ENCODE measurements at regions not wholly inside any gene's neighbourhood (a gene's known extent, or its start where the extent isn't known, plus 50 kb on each side); places are given as distances from the start of the nearest gene placed in this dataset.
"Not testable (repeated sequence)": the region's sequence is repeated elsewhere in the genome, so short reads cannot be mapped to it uniquely, and the experiment has no call there.

GRCh38 chrX:118254611-118255010, 91.3 kb upstream of the WDR44 start:
- peak in 2 of 3 donors; percentile 5 to 60 for DNase-seq (ENCODE audit: low read depth in 2 of 3, low spot score in 1 of 3)

DNA sequence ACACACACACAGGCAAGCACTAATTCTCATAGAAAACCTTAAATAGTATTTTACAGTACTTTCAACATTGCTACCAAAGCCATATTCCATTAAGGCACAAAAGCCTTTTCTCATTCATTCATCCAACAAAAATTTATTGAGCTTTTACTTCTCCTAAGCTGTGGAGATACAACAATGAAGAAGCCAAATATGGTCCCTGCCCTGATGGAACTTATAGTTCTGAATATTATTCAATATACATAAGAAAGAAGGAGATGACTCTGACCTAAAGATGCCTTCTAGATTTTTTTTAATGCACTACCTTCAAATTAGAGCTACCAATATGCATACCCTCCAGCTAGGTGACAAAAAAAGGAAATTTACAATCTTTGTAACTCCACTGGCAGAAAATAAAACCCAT, 90.0 kb upstream of the WDR44 start:
- DNase-seq (ENCODE audit: low read depth in 2 of 3, low spot score in 1 of 3), result no peak

DNA sequence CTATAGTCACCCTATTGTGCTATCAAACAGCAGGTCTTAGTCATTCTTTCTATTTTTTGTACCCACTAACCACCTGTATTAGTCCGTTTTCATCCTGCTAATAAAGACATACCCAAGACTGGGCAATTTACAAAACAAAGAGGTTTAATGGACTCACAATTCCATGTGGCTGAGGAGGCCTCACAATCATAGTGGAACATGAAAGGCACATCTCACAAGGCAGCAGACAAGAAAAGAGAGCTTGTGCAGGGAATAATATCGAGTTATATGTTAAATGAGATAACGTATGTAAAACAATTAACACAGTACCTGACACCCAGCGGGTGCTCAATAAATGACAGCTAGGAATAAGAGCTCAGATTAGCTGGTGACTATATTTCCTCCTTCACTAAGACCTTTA, 88.1 kb upstream of the WDR44 start:
- no peak for DNase-seq (ENCODE audit: low read depth in 2 of 3, low spot score in 1 of 3)

DNA sequence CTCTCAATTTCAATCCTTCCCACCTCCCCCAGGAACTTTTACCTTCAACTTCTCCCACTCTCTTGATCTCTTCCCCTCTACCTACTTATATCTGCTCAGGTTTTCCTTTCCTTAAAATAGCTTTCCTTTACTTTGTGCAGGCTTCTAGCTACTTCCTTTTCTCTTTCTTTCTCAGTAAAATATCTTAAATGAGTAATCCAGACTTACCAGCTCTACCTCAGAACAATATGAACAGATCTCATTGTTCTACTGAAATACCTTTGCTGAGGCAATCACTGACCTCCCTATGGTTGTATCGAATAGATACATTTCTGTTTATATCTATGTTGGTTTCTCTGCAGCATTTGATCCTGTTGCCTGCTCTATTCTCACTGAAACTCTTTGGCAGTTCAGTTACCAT, 86.7 kb upstream of the WDR44 start:
- DNase-seq (ENCODE audit: low read depth in 2 of 3, low spot score in 1 of 3), result no peak

GRCh38 chrX:118261151-118261550, 84.8 kb upstream of the WDR44 start:
- DNase-seq (ENCODE audit: low read depth in 2 of 3, low spot score in 1 of 3), result no peak

DNA sequence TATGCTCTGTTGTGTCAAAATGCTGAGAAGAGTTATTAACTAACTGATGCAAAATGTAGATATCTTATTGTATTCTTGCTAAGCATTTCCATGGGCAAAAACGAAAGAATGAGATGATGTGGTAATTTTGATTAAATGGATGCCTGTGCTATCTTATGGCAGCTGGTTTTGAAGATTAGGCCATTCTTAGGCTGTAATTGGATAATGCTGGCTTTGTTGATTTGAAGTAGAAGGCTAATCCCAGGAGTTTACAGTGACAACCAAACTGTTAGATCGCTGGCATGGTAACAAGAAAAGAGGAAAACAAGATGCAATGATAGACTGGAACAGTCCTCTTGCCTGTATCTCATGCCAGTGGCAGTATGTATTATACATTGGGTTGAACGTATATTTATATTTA, 74.1 kb upstream of the WDR44 start:
- DNase-seq (ENCODE audit: low read depth in 2 of 3, low spot score in 1 of 3), result no peak

DNA sequence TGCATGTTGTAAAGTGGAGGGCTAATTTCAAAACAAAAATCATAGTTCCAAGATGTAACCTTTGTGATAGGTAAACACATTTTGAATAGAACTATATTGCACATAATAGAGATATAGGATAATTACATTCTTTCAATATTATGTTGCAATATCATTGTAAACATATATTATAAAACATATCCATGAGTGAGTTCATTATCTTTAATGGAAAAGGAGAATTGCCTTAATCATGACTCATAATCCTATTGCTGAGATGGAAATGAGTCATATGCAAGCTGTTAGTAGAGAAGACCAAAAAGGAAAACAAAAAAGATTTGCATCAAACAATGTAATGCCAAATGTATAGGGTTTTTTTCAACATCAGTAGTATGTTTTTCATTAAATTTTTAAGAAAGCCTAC, 73.7 kb upstream of the WDR44 start:
- DNase-seq (ENCODE audit: low read depth in 2 of 3, low spot score in 1 of 3), result no peak

DNA sequence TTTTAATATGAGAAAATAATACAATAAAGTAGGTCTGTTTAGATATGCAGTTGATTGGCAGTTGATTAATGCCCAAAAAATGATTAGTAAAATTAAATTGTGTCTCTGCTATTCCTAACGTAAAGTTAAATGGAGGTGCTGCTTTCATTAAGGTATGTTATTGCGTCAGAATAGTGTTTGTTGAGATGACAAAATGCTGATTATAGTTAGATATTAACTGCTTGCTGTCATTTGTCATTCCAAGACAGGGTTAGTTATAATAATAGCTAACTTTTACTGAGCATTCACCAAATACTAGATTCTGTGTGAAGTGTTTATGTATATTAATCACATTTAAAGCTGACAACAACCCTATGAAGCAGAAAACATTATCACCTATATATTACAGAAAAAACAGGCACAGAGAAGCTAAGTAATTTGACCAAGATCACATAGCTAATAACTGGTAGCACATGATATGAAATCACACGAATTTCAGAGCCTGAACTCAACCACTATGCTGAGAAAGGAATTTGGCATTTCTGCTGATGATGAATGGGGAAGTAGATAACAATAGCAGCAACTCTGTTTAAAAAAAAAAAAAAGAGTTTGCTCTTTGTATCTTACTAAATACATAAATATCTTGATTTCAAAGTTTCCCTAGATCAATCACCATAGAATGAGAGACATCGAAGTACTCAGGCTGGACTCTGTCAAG, 59.7 kb upstream of the WDR44 start:
- DNase-seq (ENCODE audit: low read depth in 2 of 3, low spot score in 1 of 3), result no peak

GRCh38 chrX:118295818-118296217, 50.1 kb upstream of the WDR44 start:
- DNase-seq (ENCODE audit: low read depth in 2 of 3, low spot score in 1 of 3), result not testable (repeated sequence)
